HG02884 (cell line): ENCODE measurements at regions not wholly inside any gene's neighbourhood (a gene's known extent, or its start where the extent isn't known, plus 50 kb on each side); places are given as distances from the start of the nearest gene placed in this dataset.

Source experiments
- ATAC-seq: cut with Tn5 transposase; IDR thresholded peaks from one replicate; pipeline ENCODE4 v1.9.1; 2021; ENCODE audit warnings: mild to moderate bottlenecking, moderate library complexity; ENCODE audit not compliant: unreplicated experiment

- no peak for ATAC-seq
These were observed 1153.6 kb downstream of the FLRT2 start for GRCh38 chr14:86683561-86683960.

- ATAC-seq, result no peak
These were observed 1145.1 kb downstream of the FLRT2 start for GRCh38 chr14:86675059-86675458.

GRCh38 chr14:86673523-86673969 is 1143.6 kb downstream of the FLRT2 start:
- no peak for ATAC-seq

GRCh38 chr14:86672080-86672479 is 1142.1 kb downstream of the FLRT2 start:
- no peak for ATAC-seq

DNA sequence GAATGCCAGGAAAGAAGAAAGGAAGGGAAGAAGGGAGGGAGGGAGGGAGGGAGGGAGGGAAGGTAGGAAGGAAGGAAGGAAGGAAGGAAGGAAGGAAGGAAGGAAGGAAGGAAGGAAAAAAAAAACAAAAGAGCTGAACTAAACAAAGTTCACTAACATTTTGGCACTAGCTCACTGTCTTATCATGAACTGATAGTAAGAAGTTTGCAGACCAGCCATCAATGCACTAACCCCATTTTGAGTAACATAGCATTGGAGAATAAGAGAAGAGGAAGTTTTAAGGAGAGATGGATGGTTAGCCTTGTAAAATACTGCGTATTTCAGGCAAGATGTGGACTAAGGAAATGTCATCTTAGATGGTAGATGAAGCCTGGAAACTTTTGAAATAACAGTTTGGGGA is 1136.0 kb downstream of the FLRT2 start:
- ATAC-seq, result no peak

- no peak for ATAC-seq
These were observed 1132.4 kb downstream of the FLRT2 start for GRCh38 chr14:86662334-86662733.

- no peak for ATAC-seq
These were observed 1124.7 kb downstream of the FLRT2 start for GRCh38 chr14:86654558-86655184.

DNA sequence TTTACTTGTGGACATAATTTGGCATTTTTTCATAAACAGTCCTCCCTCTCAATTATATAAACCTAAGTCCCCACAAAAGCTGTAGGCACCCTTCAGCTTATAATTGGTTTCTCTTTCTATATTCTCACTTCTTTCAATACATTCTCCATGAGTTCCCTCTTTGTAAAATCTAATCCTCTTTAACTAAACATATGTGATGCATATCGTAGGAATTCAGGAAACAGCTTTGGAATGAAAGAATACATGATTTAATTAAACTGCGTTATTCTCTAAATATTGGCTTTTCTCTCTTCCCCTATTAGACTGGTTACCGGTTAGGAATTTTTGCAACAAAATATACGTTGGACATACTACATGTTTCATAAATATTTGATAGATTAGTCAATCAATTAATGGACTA is 1122.6 kb downstream of the FLRT2 start:
- no peak for ATAC-seq

GRCh38 chr14:86646696-86647690 is 1117.0 kb downstream of the FLRT2 start:
- no peak for ATAC-seq

GRCh38 chr14:86646125-86646524 is 1116.2 kb downstream of the FLRT2 start:
- ATAC-seq, result no peak

DNA sequence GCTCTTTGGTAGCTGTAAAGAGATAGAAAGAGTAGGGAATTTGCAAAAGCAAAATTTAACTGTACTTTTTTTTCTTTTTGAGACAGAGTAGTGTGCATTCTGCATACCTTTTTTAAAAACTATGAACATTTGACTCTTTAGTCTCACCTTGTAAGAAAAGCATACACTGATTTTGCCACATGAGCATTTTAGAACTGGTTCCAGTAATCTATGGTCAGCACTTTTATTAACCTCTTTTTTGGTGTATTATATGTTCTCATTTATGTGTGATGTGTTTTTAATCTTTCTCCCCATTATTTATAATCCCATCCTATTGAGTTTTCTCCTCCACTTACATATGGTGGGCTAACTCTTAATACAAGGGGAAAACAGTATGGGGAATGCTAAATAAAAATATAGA is 1111.4 kb downstream of the FLRT2 start:
- ATAC-seq, result no peak

GRCh38 chr14:86640288-86640687 is 1110.3 kb downstream of the FLRT2 start:
- no peak for ATAC-seq

DNA sequence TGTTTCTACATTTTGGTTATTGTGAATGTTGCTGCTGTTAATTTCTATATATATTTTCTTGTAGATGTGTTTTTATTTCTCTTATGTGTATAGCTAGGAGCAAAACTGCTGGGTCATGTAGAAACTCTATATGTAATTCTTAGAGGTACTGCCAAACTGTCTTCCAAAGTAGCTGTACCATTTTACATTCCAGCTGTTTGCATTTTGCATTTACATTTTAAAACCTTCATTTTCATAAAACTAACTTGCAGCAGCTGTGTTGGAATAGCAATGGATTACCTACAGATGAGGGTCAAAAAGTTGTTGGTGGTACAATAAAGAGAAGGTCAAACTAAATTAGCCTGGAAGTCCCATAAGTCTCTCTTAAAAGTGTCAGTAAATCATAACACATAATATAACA is 1109.7 kb downstream of the FLRT2 start:
- ATAC-seq, result no peak

DNA sequence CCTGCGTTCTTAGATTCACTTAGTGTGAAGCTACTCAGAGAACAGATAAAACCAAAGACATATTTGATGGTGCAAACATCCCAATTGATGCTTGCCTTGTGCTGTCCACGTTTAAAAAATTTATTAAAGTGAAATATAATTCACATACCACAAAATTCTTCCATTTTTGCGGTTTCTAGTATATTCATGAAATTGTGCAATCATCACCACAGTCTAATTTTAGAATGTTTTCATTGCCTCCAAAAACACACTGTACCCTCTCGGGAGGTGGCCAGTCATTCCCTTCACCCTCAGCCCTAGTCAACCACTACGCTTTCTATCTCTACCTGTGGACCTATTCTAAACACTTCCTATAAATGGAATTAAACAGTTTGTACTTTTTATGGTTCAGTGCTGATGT is 1109.2 kb downstream of the FLRT2 start:
- no peak for ATAC-seq

GRCh38 chr14:86627080-86627479 is 1097.1 kb downstream of the FLRT2 start:
- no peak for ATAC-seq

- no peak for ATAC-seq
These were observed 1096.6 kb downstream of the FLRT2 start for GRCh38 chr14:86626530-86626929.

- no peak for ATAC-seq
These were observed 1095.7 kb downstream of the FLRT2 start for GRCh38 chr14:86625637-86626036.

GRCh38 chr14:86619726-86620125 is 1089.8 kb downstream of the FLRT2 start:
- no peak for ATAC-seq

- ATAC-seq, result no peak
These were observed 1083.8 kb downstream of the FLRT2 start for GRCh38 chr14:86613786-86614185.

DNA sequence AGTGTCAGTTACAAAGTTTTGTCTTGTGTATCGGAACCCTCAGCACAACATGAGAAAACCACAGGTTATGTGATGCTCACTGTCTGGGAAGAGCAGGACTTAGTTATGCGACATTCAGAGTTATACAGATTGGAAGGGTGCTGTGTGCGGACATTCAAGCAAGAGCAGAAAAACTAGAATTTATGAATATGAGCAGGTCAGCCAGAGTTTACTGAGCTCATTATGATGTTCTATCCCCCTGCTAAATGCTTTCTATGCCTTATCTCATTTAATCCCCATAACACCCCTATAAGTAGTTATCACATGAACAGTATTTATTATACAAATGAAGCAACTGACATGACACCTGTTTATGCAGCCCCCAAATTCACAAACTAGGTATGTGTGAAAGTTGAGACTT is 1083.2 kb downstream of the FLRT2 start:
- ATAC-seq, result no peak

GRCh38 chr14:86604561-86604960 is 1074.6 kb downstream of the FLRT2 start:
- ATAC-seq, result no peak

GRCh38 chr14:86602263-86602662 is 1072.3 kb downstream of the FLRT2 start:
- ATAC-seq, result no peak
